ENCODE measurements at regions not wholly inside any gene's neighbourhood (a gene's known extent, or its start where the extent isn't known, plus 50 kb on each side); places are given as distances from the start of the nearest gene placed in this dataset.
"Not testable (repeated sequence)": the region's sequence is repeated elsewhere in the genome, so short reads cannot be mapped to it uniquely, and the experiment has no call there.

DNA sequence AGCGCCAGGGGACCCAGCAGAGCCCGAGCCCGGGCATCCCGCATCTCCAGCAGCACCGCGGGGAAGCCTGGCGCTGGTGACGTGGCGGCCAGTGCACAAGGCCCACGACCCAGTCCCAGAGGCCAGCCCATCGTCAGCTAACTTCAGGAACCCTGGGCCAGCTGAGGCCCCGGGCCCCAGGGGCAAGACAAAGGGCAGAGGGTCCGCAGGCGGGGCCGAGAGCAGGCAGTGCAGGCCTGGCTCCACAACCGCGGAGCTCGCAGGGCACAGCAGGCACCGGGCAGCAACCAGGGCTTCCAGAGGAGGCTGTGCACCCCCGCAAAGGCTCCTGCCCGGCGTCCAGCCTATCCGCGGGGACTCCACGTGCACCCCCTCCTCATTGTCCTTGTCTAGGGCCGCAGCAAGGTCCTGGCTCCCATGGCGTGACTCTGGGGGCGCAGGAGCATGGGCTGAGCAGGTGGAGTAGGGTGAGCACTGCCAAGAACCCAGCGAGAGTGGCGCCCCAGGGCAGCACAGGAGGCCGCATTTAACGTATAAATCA lies 352.5 kb downstream of the KCNJ18 start:
- H3K4me1 ChIP-seq; in situ Hi-C loops (cut with MboI; ENCODE audit: low pct_ligation_motif_present in 1 of 4, low pct_unique_long_range_greater_than_20kb in 1 of 4, low sequenced_read_pairs in 3 of 4); H3K27ac ChIP-seq; H3K36me3 ChIP-seq; intact Hi-C loops (cut with DNase I; ENCODE audit: low total_unique reads); H3K27me3 ChIP-seq; H3K9me3 ChIP-seq; DNase-seq; H3K4me3 ChIP-seq: not testable (repeated sequence)
- WGBS, 2 donors (ENCODE audit: low coverage in 1 of 2): 87% methylated on average over 29 of the region's 32 CpGs; no CpG with 5 or more reads in 1 of the 2 donors

- H3K27me3 ChIP-seq; H3K27ac ChIP-seq; in situ Hi-C loops (cut with MboI; ENCODE audit: low pct_ligation_motif_present in 1 of 4, low pct_unique_long_range_greater_than_20kb in 1 of 4, low sequenced_read_pairs in 3 of 4); H3K4me1 ChIP-seq; DNase-seq; H3K4me3 ChIP-seq; H3K36me3 ChIP-seq; intact Hi-C loops (cut with DNase I; ENCODE audit: low total_unique reads); H3K9me3 ChIP-seq: not testable (repeated sequence)
- 78% methylated on average over 5 of the region's 6 CpGs; no CpG with 5 or more reads in 1 of the 2 donors for whole genome bisulfite sequencing, 2 donors (ENCODE audit: low coverage in 1 of 2)
These were observed 355.2 kb downstream of the KCNJ18 start for GRCh38 chr17:22047521-22047920.

- 74% methylated on average over 3 of the region's 5 CpGs; no CpG with 5 or more reads in 1 of the 2 donors for WGBS, 2 donors (ENCODE audit: low coverage in 1 of 2)
- intact Hi-C loops (cut with DNase I; ENCODE audit: low total_unique reads); H3K27ac ChIP-seq; H3K27me3 ChIP-seq; H3K9me3 ChIP-seq; H3K36me3 ChIP-seq; H3K4me3 ChIP-seq; DNase-seq; in situ Hi-C loops (cut with MboI; ENCODE audit: low pct_ligation_motif_present in 1 of 4, low pct_unique_long_range_greater_than_20kb in 1 of 4, low sequenced_read_pairs in 3 of 4); H3K4me1 ChIP-seq: not testable (repeated sequence)
These were observed 355.9 kb downstream of the KCNJ18 start for GRCh38 chr17:22048226-22048625.

DNA sequence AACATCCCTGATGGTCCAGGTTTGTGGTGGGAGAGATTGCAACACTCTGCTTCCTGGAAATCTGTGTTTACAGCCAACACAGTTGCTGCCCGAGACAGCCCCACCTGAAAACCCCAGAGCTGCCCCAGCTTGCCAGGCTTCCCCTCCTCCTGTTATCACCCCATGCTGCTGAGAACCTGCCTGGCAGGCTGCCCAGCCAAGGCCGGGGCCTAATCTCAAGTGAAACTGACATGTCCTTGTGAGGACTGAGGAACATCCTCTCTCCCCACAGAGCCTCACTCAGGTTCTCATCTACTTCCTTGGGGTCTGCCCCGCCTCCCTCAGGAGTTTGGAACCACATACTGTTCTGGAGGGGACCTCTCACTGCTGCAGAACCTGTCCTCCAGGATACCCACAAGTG lies 358.4 kb downstream of the KCNJ18 start:
- intact Hi-C loops (cut with DNase I; ENCODE audit: low total_unique reads); in situ Hi-C loops (cut with MboI; ENCODE audit: low pct_ligation_motif_present in 1 of 4, low pct_unique_long_range_greater_than_20kb in 1 of 4, low sequenced_read_pairs in 3 of 4): not testable (repeated sequence)
- WGBS, 2 donors (ENCODE audit: low coverage in 1 of 2): 35% methylated on average over 3 of the region's 3 CpGs; no CpG with 5 or more reads in 1 of the 2 donors

DNA sequence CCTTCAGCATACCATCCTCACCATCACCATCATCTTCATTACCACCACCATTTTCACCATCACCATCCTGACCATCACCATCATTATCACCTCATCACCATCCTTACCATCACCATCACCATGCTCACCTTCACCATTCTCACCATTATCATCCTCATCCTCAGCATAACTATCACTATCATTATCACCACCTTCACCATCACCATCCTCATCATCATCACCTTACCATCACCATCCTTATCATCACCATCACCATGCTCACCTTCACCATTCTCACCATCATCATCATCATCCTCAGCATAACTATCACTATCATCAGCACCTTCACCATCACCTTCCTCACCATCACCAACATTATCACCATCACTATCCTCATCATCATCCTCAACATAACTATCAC lies 360.4 kb downstream of the KCNJ18 start:
- H3K27me3 ChIP-seq; H3K4me1 ChIP-seq; intact Hi-C loops (cut with DNase I; ENCODE audit: low total_unique reads); H3K4me3 ChIP-seq; H3K36me3 ChIP-seq; DNase-seq; in situ Hi-C loops (cut with MboI; ENCODE audit: low pct_ligation_motif_present in 1 of 4, low pct_unique_long_range_greater_than_20kb in 1 of 4, low sequenced_read_pairs in 3 of 4); H3K27ac ChIP-seq; H3K9me3 ChIP-seq: not testable (repeated sequence)

More for the DNA sequence above, 358.4 kb downstream of the KCNJ18 start:
- H3K4me1 ChIP-seq, H3K36me3 ChIP-seq, H3K27me3 ChIP-seq, H3K27ac ChIP-seq, H3K4me3 ChIP-seq, H3K9me3 ChIP-seq, DNase-seq: not testable (repeated sequence)

- H3K9me3 ChIP-seq; H3K4me1 ChIP-seq; H3K27me3 ChIP-seq; H3K4me3 ChIP-seq; DNase-seq; intact Hi-C loops (cut with DNase I; ENCODE audit: low total_unique reads); H3K27ac ChIP-seq; in situ Hi-C loops (cut with MboI; ENCODE audit: low pct_ligation_motif_present in 1 of 4, low pct_unique_long_range_greater_than_20kb in 1 of 4, low sequenced_read_pairs in 3 of 4); H3K36me3 ChIP-seq: not testable (repeated sequence)
- 14% methylated on average over 1 of the region's 1 CpG; no CpG with 5 or more reads in 1 of the 2 donors for WGBS, 2 donors (ENCODE audit: low coverage in 1 of 2)
These were observed 364.2 kb downstream of the KCNJ18 start for GRCh38 chr17:22056566-22056965.

GRCh38 chr17:22075918-22076317 lies 383.6 kb downstream of the KCNJ18 start:
- H3K9me3 ChIP-seq; intact Hi-C loops (cut with DNase I; ENCODE audit: low total_unique reads); H3K4me3 ChIP-seq; H3K27ac ChIP-seq; H3K27me3 ChIP-seq; H3K36me3 ChIP-seq; DNase-seq; H3K4me1 ChIP-seq; in situ Hi-C loops (cut with MboI; ENCODE audit: low pct_ligation_motif_present in 1 of 4, low pct_unique_long_range_greater_than_20kb in 1 of 4, low sequenced_read_pairs in 3 of 4): not testable (repeated sequence)
- 71 to 92% methylated on average over 3 to 4 of the region's 4 CpGs for WGBS, 2 donors (ENCODE audit: low coverage in 1 of 2)

DNA sequence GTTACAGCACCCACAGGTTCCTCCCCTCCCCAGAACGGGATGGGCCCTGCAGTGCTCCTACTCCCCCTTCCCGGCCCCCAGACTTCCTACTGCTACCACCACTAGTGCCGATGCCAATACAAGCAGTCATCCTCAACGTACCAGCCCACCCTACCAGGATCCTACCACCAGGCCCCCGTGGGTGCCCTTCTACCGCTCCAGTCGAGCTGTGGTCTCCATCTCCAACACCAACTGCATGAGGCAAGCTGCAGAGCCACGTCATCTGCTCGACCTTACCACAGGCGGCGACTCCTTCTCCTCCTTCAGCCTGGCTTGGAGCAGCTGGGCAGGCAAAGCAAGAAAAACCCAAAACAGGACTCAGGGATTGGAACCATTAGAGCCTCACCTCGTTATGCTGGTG lies 396.3 kb downstream of the KCNJ18 start:
- intact Hi-C loops (cut with DNase I; ENCODE audit: low total_unique reads); H3K4me3 ChIP-seq; DNase-seq; H3K9me3 ChIP-seq; H3K27me3 ChIP-seq; H3K36me3 ChIP-seq; H3K4me1 ChIP-seq; H3K27ac ChIP-seq; in situ Hi-C loops (cut with MboI; ENCODE audit: low pct_ligation_motif_present in 1 of 4, low pct_unique_long_range_greater_than_20kb in 1 of 4, low sequenced_read_pairs in 3 of 4): not testable (repeated sequence)
- 70% methylated on average over 12 of the region's 12 CpGs; no CpG with 5 or more reads in 1 of the 2 donors for WGBS, 2 donors (ENCODE audit: low coverage in 1 of 2)
